ENCODE measurements at regions not wholly inside any gene's neighbourhood (a gene's known extent, or its start where the extent isn't known, plus 50 kb on each side); places are given as distances from the start of the nearest gene placed in this dataset.

DNA sequence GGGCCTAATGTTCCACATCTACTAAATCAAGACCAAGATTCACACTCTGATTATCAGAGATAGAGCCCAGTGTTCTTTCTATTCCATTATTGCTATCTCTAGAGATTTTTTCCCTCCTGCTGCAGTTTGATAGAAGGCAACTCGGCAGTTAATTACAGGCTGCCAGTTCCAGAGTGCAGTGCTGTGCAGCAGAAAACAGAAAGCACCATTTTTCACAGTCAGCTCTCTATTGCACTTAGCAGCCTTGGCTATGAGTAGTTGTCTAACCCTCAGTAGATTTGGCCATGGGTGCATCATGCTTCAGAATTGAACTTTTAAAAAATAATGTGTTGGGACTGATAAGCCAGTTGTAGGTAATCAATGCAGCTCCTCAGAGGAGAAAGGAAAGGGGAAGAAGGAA lies 295.3 kb downstream of the MID1IP1 start:
- TF ChIP-seq, protein P1, sequence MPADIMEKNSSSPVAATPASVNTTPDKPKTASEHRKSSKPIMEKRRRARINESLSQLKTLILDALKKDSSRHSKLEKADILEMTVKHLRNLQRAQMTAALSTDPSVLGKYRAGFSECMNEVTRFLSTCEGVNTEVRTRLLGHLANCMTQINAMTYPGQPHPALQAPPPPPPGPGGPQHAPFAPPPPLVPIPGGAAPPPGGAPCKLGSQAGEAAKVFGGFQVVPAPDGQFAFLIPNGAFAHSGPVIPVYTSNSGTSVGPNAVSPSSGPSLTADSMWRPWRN (IDR thresholded peaks at IDR 0.05; ENCODE audit: low read depth): no peak
- TF ChIP-seq RFX1 (IDR thresholded peaks at IDR 0.05): no peak
- TF ChIP-seq KDM2B (CRISPR knock-in tag; IDR thresholded peaks at IDR 0.05): no peak
- TF ChIP-seq MLLT1 (IDR thresholded peaks at IDR 0.05): no peak
- no peak for TF ChIP-seq TOE1 (IDR thresholded peaks at IDR 0.05; ENCODE audit: borderline replicate concordance)
- no peak for TF ChIP-seq TOE1 (CRISPR knock-in tag; IDR thresholded peaks at IDR 0.05; ENCODE audit: borderline replicate concordance, low read depth)
- TF ChIP-seq CBX1 (IDR thresholded peaks at IDR 0.05; ENCODE audit: low read depth): no peak
- TF ChIP-seq EGR1 (conservative IDR thresholded peaks at IDR 0.05): no peak
- TF ChIP-seq SAFB2 (IDR thresholded peaks at IDR 0.05; ENCODE audit: borderline replicate concordance, low read depth, low read length, severe bottlenecking): no peak
- TF ChIP-seq CGGBP1 (CRISPR knock-in tag; IDR thresholded peaks at IDR 0.05): no peak
- no peak for TF ChIP-seq ELF1 (tag; IDR thresholded peaks at IDR 0.05)
- no peak overlapping the region for H3K9ac ChIP-seq (ENCODE audit: insufficient read depth in 1 of 2, low read depth in 2 of 2, low read length in 2 of 2)
- no peaks in the 10 kb centered on the region for H3K36me3 ChIP-seq (ENCODE audit: control insufficient read depth, insufficient read depth, low read length)
- WGBS (ENCODE audit: insufficient coverage, low coverage, missing lambda C conversion rate): 0% methylated on average over 1 of the region's 1 CpG
- H2AFZ ChIP-seq (ENCODE audit: low read depth, low read length): no peak overlapping the region
- BruUV-seq (replicated peaks): no TSS peak
- no peak overlapping the region for H3K4me2 ChIP-seq (ENCODE audit: insufficient read depth, low read length)
- intact Hi-C loops (cut with micrococcal nuclease): no loop called here
- no peaks in the 10 kb centered on the region for H4K20me1 ChIP-seq (replicated peaks; ENCODE audit: control insufficient read depth, insufficient read depth, low read length)
- no peaks in the 10 kb centered on the region for H3K79me2 ChIP-seq (ENCODE audit: control insufficient read depth, insufficient read depth, low read length)
- ATAC-seq (no peak), FAIRE-seq (no peak), DNase-seq (ENCODE audit: extremely low read depth in 1 of 4, low spot score in 3 of 4) (no peak)
- no peaks in the 10 kb centered on the region for H3K4me1 ChIP-seq (replicated peaks in 1 of 2; ENCODE audit: control insufficient read depth in 2 of 2, insufficient read depth in 2 of 2, low read length in 2 of 2)
- ChIA-PET CTCF (ENCODE audit: low intra/inter-chr PET ratio) (no interaction called here), POLR2A (no interaction called here)
- no peaks in the 10 kb centered on the region for H3K9me3 ChIP-seq (replicated peaks; ENCODE audit: control insufficient read depth, insufficient read depth, low read depth, low read length)
- no peak overlapping the region for H3K27ac ChIP-seq (ENCODE audit: extremely low read depth, low read depth, low read length)
- H3K9me1 ChIP-seq (ENCODE audit: control insufficient read depth, insufficient read depth, low read length): no peaks in the 10 kb centered on the region
- in situ Hi-C loops (cut with MboI): no loop called here
- H3K4me3 ChIP-seq: no peak overlapping the region
- no peaks in the 10 kb centered on the region for H3K27me3 ChIP-seq (ENCODE audit: control insufficient read depth in 2 of 2, insufficient read depth in 2 of 2, low read length in 2 of 2)
